ENCODE measurements at regions not wholly inside any gene's neighbourhood (a gene's known extent, or its start where the extent isn't known, plus 50 kb on each side); places are given as distances from the start of the nearest gene placed in this dataset.
A peak's percentile ranks its signal among the peaks of the same experiment; 100 is the strongest.

GRCh38 chr4:176492646-176493302 lies 173.0 kb downstream of the SPCS3 start:
- Histone ChIP-seq H3K27me3 (ENCODE audit: control insufficient read depth, insufficient read depth, low read length) (no peaks in the 10 kb centered on the region), H3K4me3 (ENCODE audit: low read depth, low read length) (no peak overlapping the region), H3K36me3 (ENCODE audit: control insufficient read depth, insufficient read depth, low read length) (no peaks in the 10 kb centered on the region)
- peak; percentile 19 for DNase-seq (ENCODE audit: low read depth)
- TF ChIP-seq, protein P1, sequence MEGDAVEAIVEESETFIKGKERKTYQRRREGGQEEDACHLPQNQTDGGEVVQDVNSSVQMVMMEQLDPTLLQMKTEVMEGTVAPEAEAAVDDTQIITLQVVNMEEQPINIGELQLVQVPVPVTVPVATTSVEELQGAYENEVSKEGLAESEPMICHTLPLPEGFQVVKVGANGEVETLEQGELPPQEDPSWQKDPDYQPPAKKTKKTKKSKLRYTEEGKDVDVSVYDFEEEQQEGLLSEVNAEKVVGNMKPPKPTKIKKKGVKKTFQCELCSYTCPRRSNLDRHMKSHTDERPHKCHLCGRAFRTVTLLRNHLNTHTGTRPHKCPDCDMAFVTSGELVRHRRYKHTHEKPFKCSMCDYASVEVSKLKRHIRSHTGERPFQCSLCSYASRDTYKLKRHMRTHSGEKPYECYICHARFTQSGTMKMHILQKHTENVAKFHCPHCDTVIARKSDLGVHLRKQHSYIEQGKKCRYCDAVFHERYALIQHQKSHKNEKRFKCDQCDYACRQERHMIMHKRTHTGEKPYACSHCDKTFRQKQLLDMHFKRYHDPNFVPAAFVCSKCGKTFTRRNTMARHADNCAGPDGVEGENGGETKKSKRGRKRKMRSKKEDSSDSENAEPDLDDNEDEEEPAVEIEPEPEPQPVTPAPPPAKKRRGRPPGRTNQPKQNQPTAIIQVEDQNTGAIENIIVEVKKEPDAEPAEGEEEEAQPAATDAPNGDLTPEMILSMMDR (IDR thresholded peaks at IDR 0.05; ENCODE audit: insufficient read depth, low read length, poor library complexity, severe bottlenecking): no peak

- Histone ChIP-seq H3K27me3 (ENCODE audit: control insufficient read depth, insufficient read depth, low read length) (no peaks in the 10 kb centered on the region), H3K36me3 (ENCODE audit: control insufficient read depth, insufficient read depth, low read length) (no peaks in the 10 kb centered on the region), H3K4me3 (ENCODE audit: low read depth, low read length) (no peak overlapping the region)
- TF ChIP-seq, protein P1 (IDR thresholded peaks at IDR 0.05; ENCODE audit: insufficient read depth, low read length, poor library complexity, severe bottlenecking): no peak
- no peak for DNase-seq (ENCODE audit: low read depth)
Observed at GRCh38 chr4:176498617-176499256, 179.0 kb downstream of the SPCS3 start.

DNA sequence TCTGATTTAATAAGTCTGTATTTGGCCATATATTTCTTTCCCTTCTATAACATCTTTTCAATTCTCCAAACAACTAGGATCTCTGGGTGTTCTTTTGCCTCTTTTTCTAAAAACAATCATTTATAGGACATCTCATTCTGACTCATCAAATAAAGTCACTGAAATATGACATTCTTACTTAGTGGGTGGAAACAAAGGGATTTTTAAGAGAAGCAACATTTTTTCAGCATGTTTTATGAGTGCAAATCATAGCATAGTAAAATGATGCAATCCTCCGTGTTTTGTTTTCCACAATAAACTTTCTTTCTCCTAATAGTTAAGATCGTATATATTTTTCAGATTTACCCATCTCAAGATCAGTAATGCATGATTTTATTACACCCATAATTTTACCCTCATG lies 179.8 kb downstream of the SPCS3 start:
- H3K27me3 ChIP-seq (ENCODE audit: control insufficient read depth, insufficient read depth, low read length): no peaks in the 10 kb centered on the region
- H3K36me3 ChIP-seq (ENCODE audit: control insufficient read depth, insufficient read depth, low read length): no peaks in the 10 kb centered on the region
- TF ChIP-seq, protein P1 (IDR thresholded peaks at IDR 0.05; ENCODE audit: insufficient read depth, low read length, poor library complexity, severe bottlenecking): no peak
- H3K4me3 ChIP-seq (ENCODE audit: low read depth, low read length): no peak overlapping the region
- DNase-seq (ENCODE audit: low read depth): peak; percentile 7

DNA sequence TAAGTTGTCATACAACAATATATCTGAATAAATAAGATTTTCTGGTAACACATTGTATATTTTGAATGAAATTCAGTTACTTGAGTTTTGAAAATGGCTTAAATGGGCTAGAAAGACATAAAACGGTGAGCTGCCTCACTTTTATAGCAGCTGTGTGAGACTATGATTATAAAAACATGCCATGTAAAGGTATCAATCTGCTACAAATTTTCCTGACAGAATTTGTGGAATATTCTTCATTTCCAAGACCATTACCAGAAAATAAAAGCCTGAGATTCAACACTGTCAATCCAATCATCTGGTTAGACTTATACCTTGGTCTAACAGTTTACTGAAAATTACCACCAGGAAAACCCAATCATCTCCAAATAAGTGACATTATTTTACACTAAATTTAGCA lies 181.1 kb downstream of the SPCS3 start:
- H3K27me3 ChIP-seq (ENCODE audit: control insufficient read depth, insufficient read depth, low read length): no peaks in the 10 kb centered on the region
- H3K4me3 ChIP-seq (ENCODE audit: low read depth, low read length): no peak overlapping the region
- TF ChIP-seq, protein P1 (IDR thresholded peaks at IDR 0.05; ENCODE audit: insufficient read depth, low read length, poor library complexity, severe bottlenecking): no peak
- DNase-seq (ENCODE audit: low read depth): no peak
- no peaks in the 10 kb centered on the region for H3K36me3 ChIP-seq (ENCODE audit: control insufficient read depth, insufficient read depth, low read length)

DNA sequence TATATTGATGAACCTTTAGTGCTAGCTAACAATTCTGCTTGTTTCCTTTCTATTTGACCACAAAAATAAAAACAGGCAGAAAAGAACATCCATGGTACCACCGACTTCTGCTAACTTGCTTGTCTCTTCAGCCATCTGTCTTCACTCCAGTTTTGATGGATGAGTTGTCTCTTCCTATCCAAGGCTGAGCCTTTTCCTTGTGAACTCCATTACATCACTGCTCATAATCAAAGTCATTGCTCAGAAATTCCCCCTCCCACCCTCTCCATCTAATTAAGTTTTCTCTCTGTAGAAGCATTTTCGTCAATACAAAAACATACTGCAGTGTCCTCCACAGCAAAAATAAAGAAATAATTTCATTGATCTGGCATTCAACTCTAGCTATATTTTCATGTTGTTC lies 184.4 kb downstream of the SPCS3 start:
- DNase-seq (ENCODE audit: low read depth): no peak
- no peak overlapping the region for H3K4me3 ChIP-seq (ENCODE audit: low read depth, low read length)
- TF ChIP-seq, protein P1 (IDR thresholded peaks at IDR 0.05; ENCODE audit: insufficient read depth, low read length, poor library complexity, severe bottlenecking): no peak
- no peaks in the 10 kb centered on the region for H3K36me3 ChIP-seq (ENCODE audit: control insufficient read depth, insufficient read depth, low read length)
- H3K27me3 ChIP-seq (ENCODE audit: control insufficient read depth, insufficient read depth, low read length): no peaks in the 10 kb centered on the region

Measured in kidney epithelial cell (primary cell).